ENCODE measurements at regions not wholly inside any gene's neighbourhood (a gene's known extent, or its start where the extent isn't known, plus 50 kb on each side); places are given as distances from the start of the nearest gene placed in this dataset.

DNA sequence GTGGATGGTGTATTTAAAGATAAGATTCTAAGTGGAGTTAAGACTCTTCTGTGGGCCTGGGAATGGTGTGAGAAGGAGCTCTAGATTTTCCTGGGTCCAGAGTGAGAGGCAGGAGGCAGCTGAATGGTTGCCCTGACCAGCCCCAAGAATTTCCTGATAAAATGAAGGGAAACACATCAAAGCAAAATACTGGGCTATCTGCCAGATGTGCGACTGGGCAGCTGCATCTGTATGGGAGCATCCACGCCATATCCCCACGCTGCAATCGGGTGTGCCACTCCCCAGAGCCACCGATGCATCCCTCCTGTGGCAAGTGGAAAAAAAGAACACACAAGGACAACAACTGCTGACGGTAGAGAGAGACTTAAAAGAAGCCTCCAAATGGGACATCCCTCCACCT, 84.3 kb upstream of the COX10 start:
- DNase-seq (ENCODE audit: low read depth): peak; percentile 3

DNA sequence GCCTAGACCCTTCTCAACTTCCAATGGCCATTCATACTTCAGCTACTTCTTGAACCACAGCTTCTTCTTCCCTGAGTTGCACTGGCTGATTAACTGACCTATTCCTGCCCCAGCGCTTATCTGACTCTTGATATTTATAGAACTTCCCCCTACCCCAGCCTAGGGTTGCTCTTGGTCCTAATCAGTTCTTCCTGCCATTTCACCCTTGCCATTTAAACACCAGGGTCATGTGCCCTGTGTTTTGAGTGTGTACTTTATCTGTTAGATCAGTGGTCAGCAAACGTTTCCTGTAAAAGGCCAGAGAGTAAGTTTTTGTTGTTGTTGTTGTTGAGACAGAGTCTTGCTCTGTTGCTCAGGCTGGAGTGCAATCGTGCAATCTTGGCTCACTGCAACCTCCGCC, 82.4 kb upstream of the COX10 start:
- no peak for DNase-seq (ENCODE audit: low read depth)

DNA sequence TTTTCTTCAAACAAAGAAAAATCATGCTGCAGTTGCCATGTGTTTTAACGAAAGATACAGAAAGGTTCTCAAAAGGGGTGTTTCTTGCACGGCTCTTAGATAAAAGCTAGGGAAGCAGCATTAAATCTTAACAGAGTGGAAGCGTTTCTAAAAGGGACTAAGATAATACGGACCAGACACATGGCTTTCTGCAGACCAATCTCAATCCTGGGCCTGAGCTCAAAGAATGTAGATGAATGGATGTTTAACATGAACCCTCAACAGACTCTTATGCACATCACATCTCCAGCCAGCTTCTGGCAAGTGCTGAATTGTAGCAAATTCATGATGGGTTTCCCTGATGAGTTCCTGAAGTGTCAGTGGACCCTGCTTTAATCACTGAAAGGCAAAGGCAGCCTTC, 80.2 kb upstream of the COX10 start:
- no peak for DNase-seq (ENCODE audit: low read depth)

DNA sequence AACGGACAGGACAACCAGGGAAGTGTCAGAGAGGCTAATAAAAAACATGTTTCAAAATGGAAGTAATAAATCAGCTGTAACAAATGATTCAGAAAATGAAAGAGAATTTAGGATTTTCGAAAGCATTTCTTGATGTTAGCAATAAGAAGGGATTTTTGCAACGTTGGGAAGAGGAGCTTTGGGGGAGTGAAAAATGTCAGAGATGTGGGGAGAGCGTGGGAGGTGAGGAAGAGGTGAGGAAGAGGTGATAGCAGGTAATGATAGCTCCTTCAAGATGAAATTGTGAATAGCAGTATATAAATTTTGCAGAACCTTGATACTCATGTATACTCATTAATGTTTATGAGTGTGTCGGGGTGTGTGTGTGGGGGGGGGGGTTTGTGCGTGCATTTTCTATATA, 76.2 kb upstream of the COX10 start:
- no peak for DNase-seq (ENCODE audit: low read depth)

DNA sequence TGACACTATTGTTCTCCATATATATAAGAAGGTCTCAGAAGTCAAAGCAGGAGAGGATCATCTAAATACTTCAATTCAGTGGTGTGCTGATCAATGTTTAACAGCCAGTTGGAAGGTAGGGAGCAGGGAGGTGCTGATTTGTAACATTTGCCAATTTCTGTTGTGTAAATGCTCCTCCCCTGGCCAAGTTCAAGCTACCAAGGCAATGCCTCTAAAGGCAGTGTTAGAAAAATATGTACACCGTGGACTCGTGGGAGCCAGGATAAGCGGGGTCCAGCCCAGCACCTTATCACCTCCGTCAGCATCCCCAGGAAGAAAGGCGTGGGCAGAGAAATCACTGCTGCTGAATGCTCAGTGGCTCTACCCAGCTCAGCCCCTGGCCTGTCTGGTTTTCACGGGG, 75.3 kb upstream of the COX10 start:
- no peak for DNase-seq (ENCODE audit: low read depth)

DNA sequence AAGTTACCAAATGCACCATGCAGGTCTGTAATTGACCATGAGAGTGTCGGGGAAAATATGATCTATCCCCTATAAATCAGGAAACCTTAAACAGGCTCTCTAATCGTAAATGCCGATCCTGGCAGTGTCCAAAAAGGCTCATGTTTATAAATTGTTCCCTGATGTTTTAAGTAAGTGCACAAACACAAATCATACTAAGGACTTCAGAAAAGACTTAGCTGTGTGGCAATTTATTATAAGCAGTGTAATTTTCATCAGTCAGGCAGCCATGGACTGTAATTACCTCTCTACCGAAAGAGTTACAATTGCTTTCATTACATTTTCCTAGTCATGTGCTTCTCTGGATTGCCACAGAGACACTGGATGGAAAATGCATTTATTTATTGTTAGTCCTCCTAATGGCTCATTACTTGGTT, 73.4 kb upstream of the COX10 start:
- DNase-seq (ENCODE audit: low read depth): no peak

DNA sequence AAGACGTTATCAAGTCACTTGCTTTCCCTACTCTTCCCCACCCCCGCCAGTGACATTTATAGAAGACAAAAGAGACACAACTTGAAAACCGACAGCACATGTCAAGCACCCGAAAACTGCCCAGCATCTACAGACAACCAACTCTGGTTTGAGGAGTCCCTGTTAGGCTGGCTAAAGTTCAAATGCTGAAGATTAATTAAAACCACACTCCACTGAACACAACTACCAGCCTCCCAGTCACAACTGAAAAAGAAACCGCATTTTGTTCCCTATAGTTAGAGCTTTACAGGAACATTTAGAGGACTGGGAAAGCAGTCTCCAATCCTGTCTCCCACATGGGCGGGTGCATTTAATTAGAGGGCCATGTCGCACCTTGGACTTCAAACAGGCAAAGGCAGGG, 73.0 kb upstream of the COX10 start:
- DNase-seq (ENCODE audit: low read depth): no peak

DNA sequence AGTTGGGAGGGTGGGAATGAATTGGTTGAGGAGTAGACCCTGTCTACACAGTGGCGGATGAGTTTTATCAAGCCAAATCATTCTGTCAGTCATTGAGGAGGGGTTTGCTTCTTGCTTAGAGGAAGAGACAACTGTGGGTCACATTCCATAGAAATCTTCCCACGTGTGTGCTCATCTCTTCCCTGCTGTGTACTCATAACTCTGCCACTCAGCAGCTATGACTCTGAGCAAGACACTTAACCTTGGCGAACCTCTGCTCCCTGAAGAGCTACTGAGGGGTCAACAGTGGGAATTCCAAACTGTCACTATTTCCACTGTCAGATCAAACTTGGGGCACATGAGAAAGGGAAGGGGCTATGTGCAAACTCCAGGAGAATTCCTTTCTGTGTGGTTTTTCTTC, 72.6 kb upstream of the COX10 start:
- no peak for DNase-seq (ENCODE audit: low read depth)

DNA sequence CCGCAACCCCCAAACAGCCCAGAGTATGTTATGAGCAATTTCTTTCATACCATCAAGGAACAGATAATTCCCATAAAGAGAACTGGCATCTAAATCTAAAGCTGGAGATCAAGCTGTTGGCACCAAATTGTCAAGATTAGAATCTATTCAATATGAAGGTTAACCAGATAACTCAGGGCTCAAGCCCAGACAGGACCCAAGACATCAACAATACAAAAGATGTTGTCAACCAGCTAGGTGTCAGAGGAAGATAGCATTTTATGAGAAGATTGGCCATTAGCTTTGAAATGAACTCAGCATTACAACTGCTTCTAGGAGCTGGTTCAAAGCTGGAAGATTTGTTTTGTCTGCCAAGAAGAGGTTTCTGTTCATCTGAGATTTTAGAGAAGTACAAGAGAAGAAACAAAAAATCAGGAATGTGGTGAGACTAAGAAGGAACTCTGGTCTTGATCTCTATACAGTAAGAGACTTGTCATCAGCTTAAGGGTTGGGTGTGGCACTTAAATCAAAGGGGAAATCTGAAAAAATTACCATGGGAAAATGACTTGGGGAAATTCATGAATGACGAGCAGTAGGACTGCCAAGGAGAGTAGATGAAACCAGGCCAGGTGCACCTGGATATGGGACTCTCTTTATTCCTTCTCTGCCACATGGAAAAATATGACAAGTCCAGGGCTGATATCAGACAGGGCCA, 64.2 kb upstream of the COX10 start:
- no peak for DNase-seq (ENCODE audit: low read depth)

DNA sequence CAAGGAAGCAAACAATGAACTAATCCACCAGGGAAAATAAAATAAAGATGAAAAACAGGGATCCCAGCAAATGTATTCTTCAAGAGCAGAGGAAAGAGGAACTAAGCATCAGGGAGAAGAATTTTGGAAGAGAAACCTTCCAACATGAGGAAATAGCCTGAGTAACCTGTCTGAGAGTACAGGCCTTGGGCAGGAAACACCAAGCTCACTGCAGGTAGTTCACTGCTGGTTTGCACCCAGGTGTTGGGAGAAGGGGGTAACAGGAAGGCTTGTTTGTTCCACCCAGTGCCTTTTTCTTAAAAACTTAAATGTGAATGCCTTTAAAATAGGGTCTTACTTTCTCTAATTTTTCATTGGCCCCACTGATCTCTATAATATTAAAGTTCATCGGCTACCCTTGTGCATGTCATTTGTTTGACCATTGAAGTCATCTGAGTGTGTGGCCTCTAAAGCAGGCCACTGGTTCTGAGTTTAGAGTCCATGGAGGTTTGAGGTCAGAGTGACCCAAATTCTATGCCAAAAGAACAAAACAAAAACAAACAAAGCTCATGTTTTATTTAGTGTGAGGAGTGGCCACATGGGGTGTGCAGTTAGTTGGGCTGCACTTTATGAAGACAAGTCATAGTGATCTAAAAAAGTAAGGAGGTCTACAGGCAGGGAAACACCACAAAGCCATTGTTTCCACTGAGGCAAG, 62.9 kb upstream of the COX10 start:
- DNase-seq (ENCODE audit: low read depth): no peak

DNA sequence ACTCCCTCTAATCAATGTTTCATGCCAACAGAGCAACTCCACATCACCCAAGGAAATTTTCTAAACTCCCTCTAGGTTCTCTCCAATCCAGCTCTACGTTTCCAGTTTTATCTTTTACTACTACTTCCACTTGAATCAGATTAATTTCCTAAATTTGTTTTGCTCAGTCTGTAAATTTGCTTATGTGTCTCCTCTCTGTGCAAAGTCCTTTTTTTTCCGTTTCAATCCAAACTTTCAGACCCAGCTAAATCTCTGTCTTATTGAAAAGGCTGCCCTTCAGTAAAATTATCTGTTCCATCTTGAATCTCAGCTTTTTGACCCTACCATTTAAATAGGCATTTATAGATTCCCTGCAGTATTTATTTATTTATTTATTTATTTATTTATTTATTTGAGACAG, 61.4 kb upstream of the COX10 start:
- no peak for DNase-seq (ENCODE audit: low read depth)

DNA sequence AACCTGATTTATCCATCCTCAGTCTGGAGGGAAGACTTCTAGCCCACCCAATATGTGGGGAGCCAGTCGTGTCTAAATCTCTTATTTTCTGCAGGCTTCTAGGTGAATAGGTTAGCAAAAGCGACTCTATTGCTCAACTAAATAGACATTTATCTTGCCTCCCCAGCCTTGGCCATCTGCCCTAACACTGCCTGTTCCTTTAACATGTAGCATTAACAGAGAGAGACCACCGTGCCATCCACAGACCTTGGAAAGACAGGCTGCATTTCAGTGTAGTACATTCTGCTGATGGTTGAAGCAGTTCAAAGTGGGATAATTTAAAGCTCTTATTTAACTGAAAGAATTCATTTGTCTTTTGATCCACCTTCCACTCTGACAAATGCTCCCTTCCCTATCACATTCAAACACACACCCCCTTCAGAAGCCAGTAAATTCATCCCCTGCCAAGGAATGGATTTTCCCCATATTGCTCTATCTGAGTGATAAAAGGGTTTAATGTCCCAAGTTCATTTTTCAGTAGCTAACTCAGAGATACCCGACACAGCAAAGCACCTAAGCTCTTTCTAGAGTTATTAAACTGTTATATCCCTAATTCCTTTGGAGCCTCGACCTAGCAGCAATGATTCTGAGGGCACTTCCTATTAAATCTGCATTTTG, 58.1 kb upstream of the COX10 start:
- no peak for DNase-seq (ENCODE audit: low read depth)

DNA sequence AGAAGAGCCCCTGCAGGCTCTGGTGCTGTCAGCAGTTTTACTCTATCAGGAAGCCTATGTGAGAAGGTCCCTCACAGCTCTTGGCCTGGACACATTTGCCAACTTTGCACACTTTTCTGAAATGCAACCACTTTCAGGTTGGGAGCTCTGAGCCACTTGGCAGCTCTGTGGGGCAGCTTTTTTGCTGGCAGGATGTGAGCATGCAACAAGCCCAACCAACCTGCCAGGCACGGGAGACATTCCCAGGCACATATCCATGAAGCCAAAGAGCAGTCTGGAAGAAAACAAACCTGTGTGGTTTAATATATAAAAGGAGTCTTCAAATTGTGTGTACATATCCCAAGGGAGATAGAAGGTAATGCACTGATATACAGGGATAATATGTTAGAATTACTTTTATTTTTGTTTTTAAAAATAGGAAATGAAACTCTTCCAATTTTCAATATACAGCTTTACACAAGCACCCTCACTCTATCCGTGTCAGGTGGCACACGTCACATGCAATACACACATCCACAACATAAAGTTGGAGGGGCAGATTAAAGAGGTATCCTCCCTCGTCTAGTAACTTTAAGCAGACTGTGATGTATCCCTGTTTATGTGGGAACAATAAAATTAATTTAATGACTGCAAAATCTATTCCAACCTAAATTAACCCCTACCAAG, 57.4 kb upstream of the COX10 start:
- DNase-seq (ENCODE audit: low read depth): no peak

DNA sequence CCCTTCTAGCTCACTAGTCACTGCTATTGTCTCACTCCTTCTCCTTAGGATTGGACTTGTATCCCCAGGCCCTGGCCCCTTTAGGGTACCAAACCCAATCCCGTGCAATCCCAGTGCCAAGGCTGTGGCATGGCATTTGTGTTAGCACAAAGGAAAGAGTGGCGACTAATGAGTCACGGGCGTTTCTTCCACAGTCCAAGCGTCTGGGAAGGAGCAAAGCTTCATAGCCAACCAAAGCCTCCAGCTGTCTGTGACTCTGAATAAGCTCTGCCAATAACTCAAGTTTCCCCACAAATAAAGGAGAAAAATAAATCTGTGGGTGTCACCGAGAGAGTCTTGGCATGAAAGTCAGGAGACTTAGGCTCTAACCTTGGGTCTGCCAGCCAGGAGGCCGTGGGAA, 54.6 kb upstream of the COX10 start:
- peak; percentile 81 for DNase-seq (ENCODE audit: low read depth)

DNA sequence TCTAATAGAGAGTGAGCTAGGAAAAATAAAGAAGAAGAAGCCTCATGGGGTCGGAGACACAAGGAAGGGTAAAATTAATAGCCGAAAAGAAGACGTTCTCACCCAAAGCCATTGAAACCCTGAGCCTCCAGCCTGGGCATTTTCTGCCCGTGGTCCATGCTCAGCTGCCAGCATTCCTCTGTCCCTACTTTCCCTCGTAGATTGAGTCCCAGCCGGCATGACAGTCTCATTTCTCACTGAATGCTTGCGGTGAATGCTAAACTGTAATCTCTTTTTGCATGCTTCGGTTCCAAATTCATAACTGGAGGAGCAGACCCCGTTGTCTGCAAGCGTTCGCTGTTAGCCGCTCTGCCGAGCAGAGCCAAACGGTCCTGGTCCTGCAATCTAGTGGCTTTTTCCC, 54.0 kb upstream of the COX10 start:
- peak; percentile 56 for DNase-seq (ENCODE audit: low read depth)

DNA sequence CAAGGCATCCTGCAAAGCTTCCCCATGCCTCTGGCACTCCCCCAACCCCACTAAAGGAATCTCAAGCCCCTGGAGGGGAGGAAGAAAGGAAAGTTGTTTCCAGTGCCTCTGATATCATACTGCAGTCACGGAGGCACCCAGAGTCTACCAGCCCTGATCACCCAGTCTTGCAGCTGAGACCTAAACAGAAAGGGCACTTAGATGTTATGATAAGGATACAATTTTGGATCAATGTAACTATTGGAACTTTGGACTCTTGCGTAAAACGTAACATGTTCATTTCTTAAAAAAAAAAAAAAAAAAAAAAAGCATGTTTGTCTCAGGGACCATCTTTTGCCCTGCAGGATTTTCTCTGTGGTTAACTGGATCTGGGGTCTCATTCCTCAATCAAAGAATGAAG, 52.4 kb upstream of the COX10 start:
- no peak for DNase-seq (ENCODE audit: low read depth)

DNA sequence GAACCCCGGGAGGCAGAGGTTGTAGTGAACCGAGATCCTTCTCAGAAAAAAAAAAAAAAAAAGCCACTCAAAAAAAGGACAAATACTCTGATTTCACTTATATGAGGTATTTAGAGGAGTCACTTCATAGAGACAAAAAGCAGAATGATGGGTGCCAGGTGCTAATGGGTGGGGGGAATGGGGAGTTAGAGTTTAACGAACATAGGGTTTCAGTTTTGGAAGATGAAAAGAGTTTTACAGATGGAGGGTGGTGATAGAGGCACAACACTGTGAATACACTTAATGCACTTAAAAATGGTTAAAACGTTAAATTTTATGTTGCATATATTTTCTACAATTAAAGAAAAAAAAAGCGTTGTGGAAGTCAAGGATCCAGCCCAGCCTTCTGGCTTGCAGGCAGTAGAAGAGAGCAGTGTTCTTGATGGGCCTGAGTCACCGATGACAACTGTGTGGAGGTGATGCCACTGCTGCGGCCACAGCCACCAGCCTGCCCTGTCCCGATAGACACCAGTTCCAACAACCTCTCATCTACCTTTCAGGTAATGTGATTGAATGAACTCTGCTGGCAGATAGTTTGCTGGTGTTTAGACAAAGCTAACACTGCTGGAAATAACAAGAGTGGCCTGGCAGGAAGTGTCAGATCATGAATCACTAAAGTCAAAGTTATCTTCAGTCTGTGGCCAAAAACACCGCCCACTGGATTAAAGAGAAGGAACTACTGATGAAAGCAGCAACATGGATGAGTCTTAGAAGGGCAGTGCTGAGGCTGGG, 49.9 kb upstream of the COX10 start:
- peak; percentile 48 for DNase-seq (ENCODE audit: low read depth)
